Endothelial cell of umbilical vein (primary cell): ENCODE measurements at regions not wholly inside any gene's neighbourhood (a gene's known extent, or its start where the extent isn't known, plus 50 kb on each side); places are given as distances from the start of the nearest gene placed in this dataset.
"Not testable (repeated sequence)": the region's sequence is repeated elsewhere in the genome, so short reads cannot be mapped to it uniquely, and the experiment has no call there.

Experiments
- CTCF ChIP-seq, 2 donors: IDR thresholded peaks; 1 replicate in 1 of 2; 2 replicates in 1 of 2; pipeline ENCODE4 v1.5.1; 2011; ENCODE audit warnings: low read length in 2 of 2, mild to moderate bottlenecking in 2 of 2, moderate library complexity in 2 of 2, control low read depth in 1 of 2, inconsistent platforms in 1 of 2, low read depth in 1 of 2; ENCODE audit not compliant: insufficient read depth in 1 of 2; ENCODE audit errors: extremely low read depth in 1 of 2
- EZH2 ChIP-seq: IDR thresholded peaks from 2 replicates; pipeline ENCODE4 v1.6.1; 2012; ENCODE audit warnings: borderline replicate concordance, low read depth, mild to moderate bottlenecking, moderate library complexity, low read length, inconsistent platforms; ENCODE audit not compliant: severe bottlenecking
- FOS ChIP-seq: IDR thresholded peaks from 2 replicates; pipeline ENCODE4 v1.6.1; 2011; ENCODE audit warnings: mild to moderate bottlenecking, low read length, moderate library complexity, borderline replicate concordance; ENCODE audit not compliant: insufficient read depth
- GATA2 ChIP-seq: IDR thresholded peaks from 2 replicates; pipeline ENCODE4 v1.7.0; 2011; ENCODE audit warnings: low read depth, mild to moderate bottlenecking, moderate library complexity, mixed read lengths, low read length; ENCODE audit not compliant: insufficient read length, insufficient read depth
- JUN ChIP-seq: IDR thresholded peaks from 2 replicates; pipeline ENCODE4 v1.6.1; 2011; ENCODE audit warnings: borderline replicate concordance, low read depth; ENCODE audit not compliant: insufficient read length, insufficient read depth
- MYC ChIP-seq: IDR thresholded peaks from one replicate; pipeline ENCODE4 v1.6.1; 2011; ENCODE audit warnings: mild to moderate bottlenecking, low read depth, low read length
- POLR2A ChIP-seq: IDR thresholded peaks from 2 replicates; pipeline ENCODE4 v1.6.1; 2012; ENCODE audit warnings: low read depth, mild to moderate bottlenecking, control low read depth, low read length
- POLR2AphosphoS5 ChIP-seq: IDR thresholded peaks from 2 replicates; pipeline ENCODE4 v1.6.1; 2012; ENCODE audit warnings: low read depth, mild to moderate bottlenecking, control low read depth, low read length, moderate library complexity; ENCODE audit not compliant: insufficient read depth
- TF ChIP-seq, protein P1 (sequence below): IDR thresholded peaks from 2 replicates; pipeline ENCODE4 v1.6.1; 2011; ENCODE audit not compliant: insufficient read depth, insufficient read length

DNA sequence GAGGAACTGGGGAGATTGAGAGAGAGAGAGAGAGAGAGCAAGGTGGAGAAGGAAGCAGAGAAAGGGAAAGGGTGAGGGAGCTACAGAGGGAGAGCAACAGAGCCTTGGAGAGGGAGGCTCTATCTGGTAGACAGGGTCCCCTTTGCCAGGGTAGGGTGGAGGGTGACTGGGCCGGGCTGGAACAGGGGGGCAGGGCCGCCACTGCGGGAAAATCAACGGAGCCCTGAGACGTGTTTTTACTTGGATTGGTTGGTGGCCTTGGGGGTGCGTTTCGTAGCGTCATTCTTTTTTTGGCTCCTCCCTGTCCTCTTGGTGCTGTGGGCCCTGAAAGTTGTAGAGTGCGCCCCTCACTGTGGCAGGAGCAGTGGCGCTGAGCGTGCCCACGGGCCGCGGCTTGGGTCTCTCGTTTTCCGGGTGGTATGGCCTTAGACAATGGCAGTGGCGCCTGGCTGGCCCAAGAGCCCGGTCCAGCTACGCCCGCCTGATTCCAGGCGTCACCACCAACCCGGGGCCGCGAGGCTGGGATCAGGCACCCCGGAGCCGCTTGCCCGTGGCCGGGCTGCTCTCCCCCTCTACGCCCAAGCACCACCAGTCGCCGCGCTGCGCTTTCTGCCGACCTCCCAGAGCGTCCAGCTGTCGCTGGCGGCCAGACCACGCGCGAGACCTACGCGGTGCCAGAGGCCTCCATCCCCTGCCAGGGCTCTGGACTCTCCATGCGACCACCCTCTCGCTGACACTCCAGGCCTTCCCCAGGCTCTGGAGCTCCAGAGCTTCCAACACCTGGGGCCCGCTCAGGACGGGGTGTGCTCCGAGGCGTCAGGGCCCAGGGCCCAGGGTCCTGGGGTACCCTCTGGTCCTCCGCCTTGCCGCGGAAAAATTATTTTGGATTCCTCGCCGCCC, 443.8 kb upstream of the DEFB115 start:
- TF ChIP-seq CTCF (IDR thresholded peaks at IDR 0.05; ENCODE audit: extremely low read depth in 1 of 2, insufficient read depth in 1 of 2, low read depth in 1 of 2, low read length in 2 of 2); POLR2A; POLR2AphosphoS5; MYC; EZH2; GATA2; JUN; FOS: not testable (repeated sequence)
- TF ChIP-seq, protein P1, sequence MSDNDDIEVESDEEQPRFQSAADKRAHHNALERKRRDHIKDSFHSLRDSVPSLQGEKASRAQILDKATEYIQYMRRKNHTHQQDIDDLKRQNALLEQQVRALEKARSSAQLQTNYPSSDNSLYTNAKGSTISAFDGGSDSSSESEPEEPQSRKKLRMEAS = not testable (repeated sequence)
